Fibroblast of lung (primary cell): ENCODE measurements at regions not wholly inside any gene's neighbourhood (a gene's known extent, or its start where the extent isn't known, plus 50 kb on each side); places are given as distances from the start of the nearest gene placed in this dataset.

Experiments
- DNase-seq, 2 donors: peaks; one replicate each; pipeline versions ENCODE4 v3.0.0 to v3.0.0-alpha.2; 2010; ENCODE audit warnings: low read depth in 2 of 2
- H2AFZ ChIP-seq: 2 replicates; pipeline ENCODE4 v1.5.1; 2012; ENCODE audit warnings: low read length, control low read depth, inconsistent platforms
- H3K27ac ChIP-seq: 2 replicates; pipeline ENCODE4 v1.5.1; 2011; ENCODE audit warnings: low read length, control low read depth; ENCODE audit not compliant: insufficient read depth
- H3K27me3 ChIP-seq: 2 replicates; pipeline ENCODE4 v1.5.1; 2011; ENCODE audit warnings: mild to moderate bottlenecking, low read length; ENCODE audit not compliant: control insufficient read depth, insufficient read depth
- H3K36me3 ChIP-seq: 2 replicates; pipeline ENCODE4 v1.5.1; 2011; ENCODE audit warnings: low read length; ENCODE audit not compliant: control insufficient read depth, insufficient read depth
- H3K4me1 ChIP-seq: 2 replicates; pipeline ENCODE4 v1.5.1; 2011; ENCODE audit warnings: low read length; ENCODE audit not compliant: control insufficient read depth, insufficient read depth; ENCODE audit errors: extremely low read depth
- H3K4me2 ChIP-seq: 2 replicates; pipeline ENCODE4 v1.5.1; 2011; ENCODE audit warnings: low read length, control low read depth; ENCODE audit not compliant: insufficient read depth; ENCODE audit errors: extremely low read depth
- H3K4me3 ChIP-seq, 4 experiments: fragments of 200-600 bp in 1 of 4; sonication (generic) in 1 of 4; replicated peaks in 1 of 4; 2 replicates each; pipeline ENCODE4 v1.5.1; 2011 to 2016; ENCODE audit warnings: low read length in 4 of 4, low read depth in 3 of 4, mild to moderate bottlenecking in 3 of 4, control low read depth in 2 of 4, inconsistent platforms in 1 of 4, mixed read lengths in 1 of 4; ENCODE audit not compliant: insufficient read depth in 1 of 4; ENCODE audit errors: control extremely low read depth in 1 of 4
- H3K79me2 ChIP-seq: 2 replicates; pipeline ENCODE4 v1.5.1; 2012; ENCODE audit warnings: mild to moderate bottlenecking, low read length, inconsistent platforms; ENCODE audit not compliant: control insufficient read depth, insufficient read depth
- H3K9ac ChIP-seq: 2 replicates; pipeline ENCODE4 v1.5.1; 2011; ENCODE audit warnings: mild to moderate bottlenecking, low read length, control low read depth; ENCODE audit not compliant: insufficient read depth
- H3K9me3 ChIP-seq: 2 replicates; pipeline ENCODE4 v1.5.1; 2012; ENCODE audit warnings: low read depth, low read length; ENCODE audit not compliant: control insufficient read depth, insufficient read depth
- H4K20me1 ChIP-seq: 2 replicates; pipeline ENCODE4 v1.5.1; 2011; ENCODE audit warnings: low read length; ENCODE audit not compliant: control insufficient read depth, insufficient read depth; ENCODE audit errors: extremely low read depth
- CTCF ChIP-seq, 2 donors: IDR thresholded peaks in 1 of 2; conservative IDR thresholded peaks in 1 of 2; 1 replicate in 1 of 2; 2 replicates in 1 of 2; pipeline ENCODE4 v1.5.1; 2011 to 2012; ENCODE audit warnings: low read length in 2 of 2, control low read depth in 1 of 2, inconsistent platforms in 1 of 2, low read depth in 1 of 2, mild to moderate bottlenecking in 1 of 2
- EZH2 ChIP-seq: IDR thresholded peaks from 2 replicates; pipeline ENCODE4 v1.5.1; 2012; ENCODE audit warnings: low read length, control low read depth, mild to moderate bottlenecking; ENCODE audit errors: missing control alignments

- H3K9ac ChIP-seq: no peak overlapping the region
- no peak overlapping the region for H3K27ac ChIP-seq
- H3K9me3 ChIP-seq: no peaks in the 10 kb centered on the region
- no peaks in the 10 kb centered on the region for H3K27me3 ChIP-seq
- no peaks in the 10 kb centered on the region for H3K4me1 ChIP-seq
- no peak for TF ChIP-seq CTCF (conservative IDR thresholded peaks at IDR 0.05 in 1 of 2, IDR thresholded peaks at IDR 0.05 in 1 of 2; ENCODE audit: low read depth in 1 of 2, low read length in 2 of 2)
- no peak for TF ChIP-seq EZH2
- no peak overlapping the region for H3K4me2 ChIP-seq
- no peak overlapping the region for H2AFZ ChIP-seq
- H4K20me1 ChIP-seq: no peaks in the 10 kb centered on the region
- H3K79me2 ChIP-seq: no peaks in the 10 kb centered on the region
- no peak overlapping the region for H3K4me3 ChIP-seq
- no peak for DNase-seq
- no peaks in the 10 kb centered on the region for H3K36me3 ChIP-seq
Measured at GRCh38 chrX:25156832-25157231, 141.1 kb upstream of the ARX start.

- no peak overlapping the region for H3K4me3 ChIP-seq
- no peaks in the 10 kb centered on the region for H3K9me3 ChIP-seq
- H3K9ac ChIP-seq: no peak overlapping the region
- H3K27me3 ChIP-seq: no peaks in the 10 kb centered on the region
- peak in 1 of 2 donors; percentile 49 for DNase-seq
- TF ChIP-seq EZH2: no peak
- TF ChIP-seq CTCF (conservative IDR thresholded peaks at IDR 0.05 in 1 of 2, IDR thresholded peaks at IDR 0.05 in 1 of 2; ENCODE audit: low read depth in 1 of 2, low read length in 2 of 2): no peak
- no peak overlapping the region for H3K4me2 ChIP-seq
- H3K27ac ChIP-seq: no peak overlapping the region
- H3K79me2 ChIP-seq: no peaks in the 10 kb centered on the region
- H4K20me1 ChIP-seq: no peaks in the 10 kb centered on the region
- no peaks in the 10 kb centered on the region for H3K4me1 ChIP-seq
- no peak overlapping the region for H2AFZ ChIP-seq
- H3K36me3 ChIP-seq: no peaks in the 10 kb centered on the region
Measured at GRCh38 chrX:25156323-25156722, 140.6 kb upstream of the ARX start.

- TF ChIP-seq CTCF (conservative IDR thresholded peaks at IDR 0.05 in 1 of 2, IDR thresholded peaks at IDR 0.05 in 1 of 2; ENCODE audit: low read depth in 1 of 2, low read length in 2 of 2): no peak
- no peak for TF ChIP-seq EZH2
- H3K4me1 ChIP-seq: no peaks in the 10 kb centered on the region
- no peak overlapping the region for H3K4me2 ChIP-seq
- no peaks in the 10 kb centered on the region for H3K79me2 ChIP-seq
- H3K9ac ChIP-seq: no peak overlapping the region
- no peak overlapping the region for H2AFZ ChIP-seq
- H4K20me1 ChIP-seq: no peaks in the 10 kb centered on the region
- H3K9me3 ChIP-seq: no peaks in the 10 kb centered on the region
- H3K27me3 ChIP-seq: no peaks in the 10 kb centered on the region
- no peak overlapping the region for H3K27ac ChIP-seq
- no peak for DNase-seq
- no peak overlapping the region for H3K4me3 ChIP-seq
- no peaks in the 10 kb centered on the region for H3K36me3 ChIP-seq
Measured at GRCh38 chrX:25154168-25154567, 138.4 kb upstream of the ARX start.
